NCI-H146 treated with DMSO at 0.1 percent for 48 hours (cell line): ENCODE measurements at regions not wholly inside any gene's neighbourhood (a gene's known extent, or its start where the extent isn't known, plus 50 kb on each side); places are given as distances from the start of the nearest gene placed in this dataset.
"Not testable (repeated sequence)": the region's sequence is repeated elsewhere in the genome, so short reads cannot be mapped to it uniquely, and the experiment has no call there.

ENCODE experiments used
- DNase-seq: peaks from one replicate; lab custom pipeline; 2025; ENCODE audit not compliant: unreplicated experiment; lab: John Stamatoyannopoulos, UW

DNA sequence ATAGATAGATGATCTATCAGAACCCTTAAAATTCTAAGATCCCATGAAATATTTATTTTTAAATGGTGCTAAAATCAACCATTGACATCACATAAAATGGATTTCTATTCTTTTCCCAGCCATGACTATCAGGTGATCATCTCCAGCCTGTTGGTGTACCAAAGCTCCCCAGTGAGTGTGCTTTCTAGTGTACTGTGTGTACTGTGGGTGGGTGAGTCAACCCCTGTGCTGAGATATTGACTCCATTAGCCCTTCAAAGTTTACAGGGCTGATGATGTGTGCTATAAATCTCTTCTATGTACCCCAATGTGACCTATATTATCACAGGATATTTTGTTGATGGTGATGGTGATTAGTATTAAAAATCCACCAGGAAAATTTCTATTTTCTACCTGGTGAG lies 344.6 kb downstream of the MMUT start:
- no peak for DNase-seq

DNA sequence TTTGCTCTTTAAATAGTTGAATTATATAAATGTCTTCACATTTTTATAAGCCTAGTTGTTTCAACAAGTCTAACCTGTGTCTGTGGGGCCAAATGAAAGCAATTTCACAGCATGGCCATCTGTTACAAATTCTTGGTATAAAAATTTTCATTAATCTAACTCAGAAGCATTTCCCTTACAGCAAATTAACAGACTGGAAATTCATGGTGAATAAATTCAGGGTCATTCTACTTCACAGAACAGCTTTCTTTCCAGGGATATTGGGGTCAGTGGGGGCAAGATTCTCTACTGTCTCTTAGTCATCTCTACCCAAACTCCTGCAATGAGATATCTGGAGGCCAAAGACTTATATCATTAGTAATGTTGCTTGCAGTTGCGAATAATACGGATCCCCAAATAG lies 352.1 kb downstream of the MMUT start:
- no peak for DNase-seq

GRCh38 chr6:49097664-49098063 lies 365.4 kb downstream of the MMUT start:
- not testable (repeated sequence) for DNase-seq

DNA sequence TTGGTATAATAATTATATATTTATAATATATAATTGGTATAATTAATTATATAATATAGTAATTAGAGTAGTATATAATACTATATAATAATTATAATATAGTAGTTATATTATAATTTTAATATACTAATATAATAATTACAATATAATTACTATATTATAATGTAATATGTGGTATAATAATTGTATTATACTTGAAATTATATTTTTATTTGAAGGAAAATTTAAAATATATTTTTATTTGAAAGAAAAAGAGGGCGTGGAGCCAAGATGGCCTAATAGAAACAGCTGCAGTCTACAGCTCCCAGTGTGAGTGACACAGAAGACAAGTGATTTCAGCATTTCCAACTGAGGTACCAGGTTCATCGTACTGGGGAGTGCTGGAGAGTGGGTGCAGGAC lies 365.9 kb downstream of the MMUT start:
- DNase-seq = no peak

GRCh38 chr6:49088631-49089030 lies 374.4 kb downstream of the MMUT start:
- DNase-seq = no peak

GRCh38 chr6:49087369-49087768 lies 375.7 kb downstream of the MMUT start:
- DNase-seq = no peak

DNA sequence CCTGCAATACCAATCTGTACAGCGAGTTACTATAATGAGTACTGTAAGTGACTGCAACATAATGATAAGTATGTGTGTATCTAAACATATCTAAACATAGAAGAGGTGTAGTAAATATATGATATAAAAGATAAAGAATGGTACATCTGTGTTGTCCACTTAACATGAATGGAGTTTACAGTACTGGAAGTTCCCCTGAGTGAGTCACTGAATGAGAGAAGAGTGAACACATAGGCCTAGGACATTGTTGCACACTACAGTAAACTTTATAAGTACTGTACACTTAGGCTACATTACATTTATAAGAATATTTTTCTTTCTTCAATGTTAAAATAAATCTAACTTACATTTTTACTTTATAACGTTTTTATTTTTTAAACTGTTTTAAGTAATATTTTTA lies 380.4 kb downstream of the MMUT start:
- no peak for DNase-seq

DNA sequence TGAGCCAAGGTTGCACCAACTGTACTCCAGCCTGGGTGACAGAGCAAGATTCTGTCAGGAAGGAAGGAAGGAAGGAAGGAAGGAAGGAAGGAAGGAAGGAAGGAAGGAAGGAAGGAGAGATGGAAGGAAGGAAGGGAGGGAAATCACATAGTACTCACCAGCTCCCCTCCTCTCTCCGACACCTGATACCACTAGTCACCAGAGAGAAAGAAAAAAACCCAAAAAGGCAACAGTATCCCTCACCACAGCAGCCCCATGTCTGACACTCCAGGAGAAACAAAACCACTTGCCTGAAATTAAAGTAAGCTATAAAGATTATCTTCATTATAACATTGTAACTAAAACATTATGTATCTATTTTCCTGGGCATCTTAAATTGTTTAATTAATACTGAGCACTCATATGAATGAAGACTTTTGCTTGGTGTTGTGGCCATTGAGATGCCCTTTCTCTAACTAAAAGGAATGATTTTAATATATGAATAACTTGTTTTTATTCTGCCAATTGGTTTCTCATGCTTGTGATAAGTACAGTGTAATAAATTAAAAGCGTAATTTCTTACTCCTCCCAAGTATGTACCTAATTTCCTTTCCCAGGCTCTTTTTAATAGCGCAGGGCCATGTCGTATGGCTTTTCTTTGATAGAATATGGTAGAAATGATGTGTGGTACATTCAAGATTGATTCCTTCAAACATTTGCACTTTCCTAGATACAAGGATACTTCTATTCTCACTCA lies 390.0 kb downstream of the MMUT start:
- DNase-seq = no peak

- no peak for DNase-seq
Measured at GRCh38 chr6:49072146-49072545, 390.9 kb downstream of the MMUT start.

DNA sequence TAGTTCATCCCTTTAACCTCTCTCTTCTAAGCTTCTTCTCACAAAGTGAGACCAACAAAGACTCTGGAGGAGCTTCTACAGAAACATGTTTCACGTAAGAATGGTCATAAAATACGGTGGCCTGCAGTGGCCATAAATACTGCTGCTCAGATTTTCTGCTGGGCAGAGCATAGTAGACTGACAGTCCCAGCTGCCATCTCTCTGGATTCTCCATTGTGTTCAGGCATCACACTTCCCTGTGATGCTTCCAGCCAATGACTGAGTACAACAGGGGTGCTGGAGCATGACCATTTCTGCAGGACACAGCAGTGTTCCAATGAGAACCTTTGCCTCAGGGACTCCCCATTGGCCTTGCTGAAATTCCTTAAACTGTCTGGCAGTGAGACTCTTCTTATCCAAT lies 392.6 kb downstream of the MMUT start:
- DNase-seq = no peak

GRCh38 chr6:49054311-49054710 lies 408.7 kb downstream of the MMUT start:
- no peak for DNase-seq

- DNase-seq = no peak
Measured at GRCh38 chr6:49052901-49053300, 410.2 kb downstream of the MMUT start.

GRCh38 chr6:49051281-49051680 lies 411.8 kb downstream of the MMUT start:
- no peak for DNase-seq

GRCh38 chr6:49050584-49050983 lies 412.5 kb downstream of the MMUT start:
- DNase-seq = no peak

DNA sequence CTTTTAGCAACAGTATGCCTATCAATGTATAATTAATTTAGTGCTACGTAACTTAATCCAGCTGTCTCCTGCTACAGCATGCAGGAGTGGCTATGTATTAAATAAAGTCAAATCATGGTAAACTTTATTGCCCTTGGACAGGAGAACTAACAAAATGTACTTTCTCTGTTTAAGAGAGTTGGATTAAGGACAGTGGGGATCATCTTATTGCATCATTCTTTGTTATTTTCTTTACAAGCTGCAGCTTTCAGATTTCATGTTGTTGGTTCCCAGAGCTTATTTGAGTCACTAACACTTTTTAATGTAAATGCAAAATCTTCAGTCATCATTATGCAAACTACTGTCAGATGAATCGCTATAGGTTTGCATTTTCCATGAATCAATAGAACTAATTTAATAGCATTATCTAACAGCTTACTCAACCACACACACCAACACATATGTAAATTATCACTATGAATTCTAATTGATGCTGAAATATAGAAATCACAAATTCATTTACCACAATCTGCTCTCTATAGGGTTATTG lies 424.7 kb downstream of the MMUT start:
- no peak for DNase-seq

DNA sequence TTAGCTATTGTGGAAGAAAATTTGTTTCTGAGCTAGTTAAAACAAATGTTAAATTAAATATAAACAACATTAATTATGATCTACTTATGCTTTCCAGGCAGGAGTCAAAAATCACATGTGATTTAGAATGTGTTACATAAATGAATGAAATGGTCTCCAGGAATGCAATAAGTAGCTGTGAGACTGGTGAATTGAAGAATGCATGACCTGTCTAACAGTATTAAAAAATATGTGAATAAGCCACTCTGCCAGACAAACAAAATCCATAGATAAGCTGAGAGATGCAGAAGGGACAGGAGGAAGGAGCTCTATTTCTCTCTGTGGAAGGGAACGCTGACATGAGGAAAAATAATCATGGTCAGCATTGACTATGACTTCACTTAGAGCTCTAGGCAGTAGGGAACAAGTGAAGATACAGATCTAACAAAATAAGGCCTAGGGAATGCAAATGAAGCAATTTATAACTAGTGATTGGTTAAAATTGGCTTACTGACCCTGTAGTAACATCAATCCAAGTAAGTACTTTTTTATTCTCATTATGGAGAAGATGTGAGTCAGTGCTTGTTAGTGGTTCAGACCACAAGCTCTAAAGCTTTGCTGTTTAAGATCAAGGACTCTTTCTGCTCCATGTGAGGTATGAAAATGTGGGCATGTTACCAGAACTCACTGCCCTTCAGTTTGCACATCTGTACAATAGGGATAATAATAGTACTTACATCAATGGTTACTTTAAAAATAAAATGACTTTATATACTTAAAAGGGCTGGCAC lies 432.6 kb downstream of the MMUT start:
- no peak for DNase-seq

DNA sequence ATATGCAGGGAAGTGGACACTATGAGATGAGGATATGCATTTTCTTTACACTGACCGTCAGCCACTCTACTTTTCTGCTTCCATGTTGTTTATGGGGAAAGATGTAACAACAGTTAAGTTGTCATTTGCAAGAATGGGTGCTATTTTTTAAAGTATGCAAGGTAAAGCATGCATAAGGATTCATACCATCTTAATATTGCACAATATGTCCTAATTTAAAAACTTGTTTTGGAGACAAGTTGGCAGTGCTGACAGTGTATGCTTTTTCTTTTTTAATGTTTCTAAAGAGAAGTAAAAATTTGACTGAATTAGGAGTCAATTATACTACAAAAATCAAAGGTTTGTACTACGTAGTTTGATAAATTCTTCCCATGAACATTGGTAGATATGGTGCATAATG lies 435.4 kb downstream of the MMUT start:
- no peak for DNase-seq

- DNase-seq = no peak
Measured at GRCh38 chr6:49025273-49026240, 437.5 kb downstream of the MMUT start.

DNA sequence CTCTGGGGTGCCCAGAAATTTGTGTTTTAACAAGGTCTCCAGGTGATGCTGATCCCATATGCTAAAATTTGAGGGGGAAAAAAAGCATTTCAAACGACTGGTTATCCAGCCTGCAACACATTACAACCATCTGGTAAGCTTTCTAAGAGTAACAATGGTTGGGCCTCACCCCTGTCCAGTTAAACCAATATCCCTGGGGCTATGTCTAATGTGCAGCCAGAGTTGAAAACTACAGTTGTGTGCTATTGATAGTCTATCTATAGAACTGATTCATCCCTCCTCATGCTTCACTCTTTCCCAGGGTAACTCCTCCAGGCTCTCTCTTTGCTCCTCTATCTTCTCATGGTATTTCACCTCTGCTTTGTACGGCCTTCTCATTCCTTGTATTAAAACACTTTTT lies 458.3 kb downstream of the MMUT start:
- DNase-seq = peak; percentile 29

- peak; percentile 65 for DNase-seq
Measured at GRCh38 chr6:49003348-49003747, 459.7 kb downstream of the MMUT start.

GRCh38 chr6:49001856-49002541 lies 461.1 kb downstream of the MMUT start:
- no peak for DNase-seq
